Naive thymus-derived CD4-positive, alpha-beta T cell (primary cell): ENCODE measurements at regions not wholly inside any gene's neighbourhood (a gene's known extent, or its start where the extent isn't known, plus 50 kb on each side); places are given as distances from the start of the nearest gene placed in this dataset.
"Not testable (repeated sequence)": the region's sequence is repeated elsewhere in the genome, so short reads cannot be mapped to it uniquely, and the experiment has no call there.

Experiments used
- ATAC-seq: fragments of 150-1000 bp; cut with Tn5 transposase; 2 replicates; pipeline ENCODE4 v1.10.0; 2021; ENCODE audit warnings: mild to moderate bottlenecking, moderate library complexity
- CTCF ChIA-PET: fragments of 350-600 bp; sonication (Branson Sonifier 250); formaldehyde crosslinking; loops from one replicate; lab custom pipeline; 2021; ENCODE audit warnings: antibody characterized with exemption; lab: Charles Lee
- POLR2A ChIA-PET: fragments of 350-600 bp; sonication (Branson Sonifier 250); formaldehyde crosslinking; loops from one replicate; lab custom pipeline; 2021; ENCODE audit warnings: antibody characterized with exemption, inconsistent platforms; lab: Charles Lee
- DNase-seq, 9 donors: peaks; one replicate each; pipeline versions ENCODE4 v3.0.0 to v3.0.0-alpha.2; 2020 to 2022; ENCODE audit warnings: mixed read lengths in 1 of 9
- H3K27ac ChIP-seq: one replicate; pipeline ENCODE4 v1.7.0; 2013; ENCODE audit warnings: mild to moderate bottlenecking, low read depth, low read length, moderate library complexity
- H3K27me3 ChIP-seq, 2 donors: one replicate each; pipeline ENCODE4 v1.7.0; 2013; ENCODE audit warnings: low read length in 2 of 2, mild to moderate bottlenecking in 2 of 2, moderate library complexity in 2 of 2; ENCODE audit not compliant: control insufficient read depth in 2 of 2, insufficient read depth in 2 of 2
- H3K36me3 ChIP-seq, 3 experiments: 1 replicate in 2 of 3; 2 replicates in 1 of 3; pipeline ENCODE4 v1.7.0; 2013; ENCODE audit warnings: low read length in 3 of 3, mild to moderate bottlenecking in 3 of 3, moderate library complexity in 1 of 3; ENCODE audit not compliant: insufficient read depth in 3 of 3, control insufficient read depth in 2 of 3
- H3K4me1 ChIP-seq, 2 donors: one replicate each; pipeline ENCODE4 v1.7.0; 2013; ENCODE audit warnings: low read length in 2 of 2, mild to moderate bottlenecking in 2 of 2, moderate library complexity in 1 of 2; ENCODE audit not compliant: control insufficient read depth in 2 of 2, insufficient read depth in 2 of 2
- H3K4me3 ChIP-seq: 2 replicates; pipeline ENCODE4 v1.7.0; 2013; ENCODE audit warnings: mild to moderate bottlenecking, low read length
- H3K9me3 ChIP-seq, 3 experiments: 1 replicate in 2 of 3; 2 replicates in 1 of 3; pipeline ENCODE4 v1.7.0; 2013; ENCODE audit warnings: low read length in 3 of 3; ENCODE audit not compliant: control insufficient read depth in 2 of 3
- H3K27ac Mint-ChIP-seq, 9 donors: one replicate each; pipeline ENCODE4 v1.8.0; 2020 to 2022; ENCODE audit warnings: mixed read lengths in 9 of 9, mild to moderate bottlenecking in 8 of 9, moderate library complexity in 5 of 9, inconsistent platforms in 2 of 9
- H3K27me3 Mint-ChIP-seq, 5 donors: one replicate each; pipeline ENCODE4 v1.8.0; 2021 to 2022; ENCODE audit warnings: mixed read lengths in 5 of 5, mild to moderate bottlenecking in 1 of 5
- H3K36me3 Mint-ChIP-seq, 5 donors: one replicate each; pipeline ENCODE4 v1.8.0; 2020 to 2022; ENCODE audit warnings: mixed read lengths in 5 of 5, mild to moderate bottlenecking in 3 of 5, inconsistent platforms in 1 of 5
- H3K4me1 Mint-ChIP-seq, 7 donors: one replicate each; pipeline ENCODE4 v1.8.0; 2020 to 2022; ENCODE audit warnings: mixed read lengths in 7 of 7, mild to moderate bottlenecking in 3 of 7, inconsistent platforms in 1 of 7
- H3K4me3 Mint-ChIP-seq, 10 donors: one replicate each; pipeline ENCODE4 v1.8.0; 2020 to 2022; ENCODE audit warnings: mild to moderate bottlenecking in 10 of 10, mixed read lengths in 10 of 10, moderate library complexity in 6 of 10, inconsistent platforms in 2 of 10
- H3K9me3 Mint-ChIP-seq, 11 donors: one replicate each; pipeline ENCODE4 v1.8.0; 2020 to 2022; ENCODE audit warnings: mixed read lengths in 11 of 11, mild to moderate bottlenecking in 4 of 11, inconsistent platforms in 1 of 11, moderate library complexity in 1 of 11
- intact Hi-C, 2 donors: fragments of 100-400 bp; cut with micrococcal nuclease; formaldehyde crosslinking; loops; one replicate each; pipeline ENCODE4 v1.15.1; 2023

DNA sequence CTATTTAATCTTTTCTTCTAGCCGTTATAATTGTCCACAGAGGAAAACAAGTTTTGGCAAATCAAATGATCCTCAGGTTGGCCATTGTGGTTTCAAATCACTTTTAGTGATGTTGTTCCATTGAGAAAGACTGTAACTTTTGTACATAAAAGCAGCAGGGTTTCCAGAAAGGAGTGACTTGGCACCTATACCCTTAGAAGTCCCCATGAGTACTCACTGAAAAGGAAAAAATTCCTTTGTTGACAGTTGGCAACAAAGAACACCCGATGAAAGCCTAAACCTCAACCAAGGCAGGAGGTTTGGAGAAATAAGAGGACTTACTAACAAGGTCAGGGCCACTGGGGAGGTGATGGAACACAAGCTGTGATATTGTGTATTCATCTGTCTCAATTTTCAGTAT lies 474.4 kb downstream of the RAPGEF2 start:
- Histone ChIP-seq H3K27ac (no peak overlapping the region), H3K27me3 (no peaks in the 10 kb centered on the region), H3K4me3 (no peak overlapping the region), H3K36me3 (no peaks in the 10 kb centered on the region), H3K4me1 (no peaks in the 10 kb centered on the region), H3K9me3 (no peaks in the 10 kb centered on the region)
- intact Hi-C loops: no loop called here
- ChIA-PET POLR2A (no interaction called here), CTCF (no interaction called here)
- Mint-ChIP-seq H3K36me3 (no peaks in the 10 kb centered on the region), H3K27me3 (no peaks in the 10 kb centered on the region), H3K9me3 (peaks cover 0 to 16% (median 3%) of the 10 kb centered on the region in 11 donors), H3K4me3 (no peak overlapping the region), H3K4me1 (no peaks in the 10 kb centered on the region), H3K27ac (no peak overlapping the region)
- DNase-seq (no peak), ATAC-seq (no peak)

DNA sequence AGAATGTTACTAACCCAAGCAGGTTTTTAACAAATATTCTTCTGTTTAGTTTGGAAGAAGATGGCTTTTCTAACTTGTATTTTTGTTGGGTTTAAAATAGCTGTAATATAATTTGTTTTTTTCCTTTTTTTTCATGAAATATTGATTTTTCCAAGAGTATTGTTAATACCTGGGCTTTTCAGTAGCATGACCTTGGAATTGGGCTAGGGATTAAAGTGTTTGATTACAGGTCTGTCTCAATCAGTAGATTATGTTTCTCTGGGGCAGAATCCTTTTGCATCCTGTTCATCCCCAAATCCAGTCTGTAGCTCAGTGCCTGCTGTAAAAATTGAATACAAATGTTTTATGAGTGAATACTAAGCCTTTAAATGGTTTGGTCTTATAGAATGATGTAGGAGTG lies 479.8 kb downstream of the RAPGEF2 start:
- Mint-ChIP-seq H3K9me3 (peaks cover 7 to 21% (median 10%) of the 10 kb centered on the region in 11 donors), H3K4me1 (no peaks in the 10 kb centered on the region), H3K36me3 (peaks cover 0 to 6% (median 0%) of the 10 kb centered on the region in 5 donors), H3K27ac (no peak overlapping the region), H3K27me3 (peaks cover 0 to 8% (median 0%) of the 10 kb centered on the region in 5 donors), H3K4me3 (no peak overlapping the region)
- POLR2A ChIA-PET: no interaction called here
- no peak overlapping the region for H3K4me3 ChIP-seq
- H3K27me3 ChIP-seq: no peaks in the 10 kb centered on the region
- ATAC-seq (no peak), DNase-seq (no peak)
- no peaks in the 10 kb centered on the region for H3K36me3 ChIP-seq
- H3K9me3 ChIP-seq: no peaks in the 10 kb centered on the region
- CTCF ChIA-PET: no interaction called here
- no peaks in the 10 kb centered on the region for H3K4me1 ChIP-seq
- intact Hi-C loops: no loop called here
- no peak overlapping the region for H3K27ac ChIP-seq

DNA sequence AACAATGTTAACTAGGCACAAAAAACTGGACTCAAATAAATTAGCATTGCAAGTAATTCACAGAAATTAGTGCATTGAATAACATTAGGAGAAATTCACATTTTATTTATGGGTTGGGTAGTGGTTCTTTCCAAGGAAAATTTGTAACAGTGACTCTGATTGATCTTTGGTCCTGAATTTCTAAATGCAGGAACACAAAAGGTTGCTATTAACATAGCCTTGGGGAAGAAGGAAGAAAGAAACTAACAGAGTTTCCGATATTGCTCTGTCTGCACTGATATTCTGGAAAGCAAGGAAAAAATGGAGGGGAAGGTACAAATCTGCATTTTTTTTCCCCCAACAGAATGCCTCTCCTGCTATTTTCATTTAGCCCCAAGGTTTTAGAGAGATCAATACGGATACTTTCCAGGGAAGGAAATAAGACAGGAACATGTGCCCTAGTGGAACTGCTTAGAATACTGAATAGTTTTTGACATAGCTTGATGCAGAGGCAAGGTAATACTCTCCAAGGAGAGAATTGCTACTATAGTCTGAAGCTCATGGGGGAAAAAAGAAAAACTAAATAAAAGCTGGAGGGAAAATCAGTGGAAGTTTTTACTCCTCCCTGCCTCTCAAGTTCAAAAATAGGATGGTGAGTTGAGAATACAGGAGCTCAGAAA lies 490.1 kb downstream of the RAPGEF2 start:
- Mint-ChIP-seq H3K4me3 (no peak overlapping the region), H3K27ac (no peak overlapping the region), H3K4me1 (no peaks in the 10 kb centered on the region), H3K36me3 (no peaks in the 10 kb centered on the region), H3K9me3 (peaks cover 0 to 11% (median 0%) of the 10 kb centered on the region in 11 donors), H3K27me3 (peaks cover 0 to 4% (median 0%) of the 10 kb centered on the region in 5 donors)
- Histone ChIP-seq H3K27ac (no peak overlapping the region), H3K4me3 (no peak overlapping the region), H3K27me3 (no peaks in the 10 kb centered on the region), H3K9me3 (no peaks in the 10 kb centered on the region), H3K4me1 (no peaks in the 10 kb centered on the region), H3K36me3 (no peaks in the 10 kb centered on the region)
- no peak for ATAC-seq
- intact Hi-C loops: no loop called here
- POLR2A ChIA-PET: no interaction called here
- DNase-seq: no peak
- CTCF ChIA-PET: no interaction called here

DNA sequence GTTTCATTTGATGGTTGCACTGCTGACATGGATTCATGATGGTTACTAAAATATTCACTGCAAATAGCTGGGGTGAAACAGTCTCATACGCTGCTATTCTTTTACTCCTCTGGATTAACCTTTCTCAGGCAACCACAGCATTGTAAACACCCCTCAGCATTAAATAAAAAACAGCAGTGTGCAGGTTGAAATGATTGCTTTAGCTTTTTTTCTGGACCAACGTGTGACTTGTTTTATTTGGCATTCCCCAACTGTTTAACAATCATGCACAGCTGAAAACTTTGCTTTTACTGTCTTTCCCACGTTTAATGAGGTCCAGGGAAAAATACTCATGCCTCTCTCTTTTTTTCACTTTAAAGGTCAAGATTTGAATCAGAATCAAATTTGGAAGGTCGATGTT lies 490.8 kb downstream of the RAPGEF2 start:
- H3K4me1 Mint-ChIP-seq: no peaks in the 10 kb centered on the region
- DNase-seq: no peak
- no peaks in the 10 kb centered on the region for H3K9me3 ChIP-seq
- intact Hi-C loops: no loop called here
- no peak overlapping the region for H3K4me3 Mint-ChIP-seq
- H3K27me3 ChIP-seq: no peaks in the 10 kb centered on the region
- H3K36me3 Mint-ChIP-seq: no peaks in the 10 kb centered on the region
- H3K27ac Mint-ChIP-seq: no peak overlapping the region
- no peaks in the 10 kb centered on the region for H3K36me3 ChIP-seq
- CTCF ChIA-PET: no interaction called here
- H3K9me3 Mint-ChIP-seq: peaks cover 0 to 11% (median 0%) of the 10 kb centered on the region in 11 donors
- POLR2A ChIA-PET: no interaction called here
- peaks cover 0 to 4% (median 0%) of the 10 kb centered on the region in 5 donors for H3K27me3 Mint-ChIP-seq
- no peak for ATAC-seq
- no peak overlapping the region for H3K4me3 ChIP-seq
- H3K27ac ChIP-seq: no peak overlapping the region
- no peaks in the 10 kb centered on the region for H3K4me1 ChIP-seq

DNA sequence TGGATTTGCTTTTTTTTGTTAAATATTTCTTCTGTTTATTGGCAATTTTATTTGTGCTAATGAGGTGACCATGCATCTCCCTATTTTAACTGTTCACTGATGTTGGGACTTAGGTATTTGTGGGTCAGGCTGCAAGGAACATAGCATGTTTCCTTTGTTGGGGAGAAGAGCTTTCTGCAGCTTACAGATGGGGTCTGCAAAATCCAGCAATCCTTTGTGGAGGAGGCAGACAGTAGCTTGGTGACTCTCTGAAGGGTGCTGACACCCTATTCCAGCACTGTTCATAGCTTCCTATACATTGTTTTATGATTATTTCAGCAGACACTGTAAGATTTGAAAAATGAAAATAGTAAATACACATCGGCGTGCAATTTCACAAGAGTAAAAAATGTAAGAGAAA lies 491.7 kb downstream of the RAPGEF2 start:
- no peaks in the 10 kb centered on the region for H3K4me1 Mint-ChIP-seq
- Histone ChIP-seq H3K27ac (no peak overlapping the region), H3K36me3 (no peaks in the 10 kb centered on the region), H3K4me1 (no peaks in the 10 kb centered on the region), H3K4me3 (no peak overlapping the region), H3K9me3 (no peaks in the 10 kb centered on the region), H3K27me3 (no peaks in the 10 kb centered on the region)
- no peaks in the 10 kb centered on the region for H3K27me3 Mint-ChIP-seq
- no peak overlapping the region for H3K27ac Mint-ChIP-seq
- H3K9me3 Mint-ChIP-seq: peaks cover 0 to 11% (median 0%) of the 10 kb centered on the region in 11 donors
- POLR2A ChIA-PET: no interaction called here
- H3K4me3 Mint-ChIP-seq: no peak overlapping the region
- no peak for DNase-seq
- H3K36me3 Mint-ChIP-seq: no peaks in the 10 kb centered on the region
- intact Hi-C loops: no loop called here
- no peak for ATAC-seq
- CTCF ChIA-PET: no interaction called here

DNA sequence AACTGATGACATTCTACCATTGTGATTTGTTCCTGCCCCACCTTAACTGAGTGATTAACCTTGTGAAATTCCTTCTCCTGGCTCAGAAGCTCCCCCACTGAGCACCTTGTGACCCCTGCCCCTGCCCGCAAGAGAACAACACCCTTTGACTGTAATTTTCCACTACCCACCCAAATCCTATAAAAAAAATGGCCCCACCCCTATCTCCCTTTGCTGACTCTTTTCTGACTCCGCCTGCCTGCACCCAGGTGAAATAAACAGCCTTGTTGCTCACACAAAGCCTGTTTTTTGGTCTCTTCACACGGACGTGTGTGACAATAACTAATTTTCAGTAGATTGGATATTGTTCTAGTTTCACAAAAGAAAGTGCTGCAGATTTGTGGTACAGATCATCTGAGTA lies 492.2 kb downstream of the RAPGEF2 start:
- intact Hi-C loops, H3K27me3 Mint-ChIP-seq, H3K4me3 Mint-ChIP-seq, CTCF ChIA-PET, ATAC-seq, POLR2A ChIA-PET, H3K27ac Mint-ChIP-seq, H3K36me3 ChIP-seq, H3K4me1 Mint-ChIP-seq, H3K9me3 ChIP-seq, H3K27ac ChIP-seq, H3K4me1 ChIP-seq, H3K36me3 Mint-ChIP-seq, DNase-seq, H3K27me3 ChIP-seq, H3K4me3 ChIP-seq: not testable (repeated sequence)
- peaks cover 0 to 11% (median 0%) of the 10 kb centered on the region in 11 donors for H3K9me3 Mint-ChIP-seq

DNA sequence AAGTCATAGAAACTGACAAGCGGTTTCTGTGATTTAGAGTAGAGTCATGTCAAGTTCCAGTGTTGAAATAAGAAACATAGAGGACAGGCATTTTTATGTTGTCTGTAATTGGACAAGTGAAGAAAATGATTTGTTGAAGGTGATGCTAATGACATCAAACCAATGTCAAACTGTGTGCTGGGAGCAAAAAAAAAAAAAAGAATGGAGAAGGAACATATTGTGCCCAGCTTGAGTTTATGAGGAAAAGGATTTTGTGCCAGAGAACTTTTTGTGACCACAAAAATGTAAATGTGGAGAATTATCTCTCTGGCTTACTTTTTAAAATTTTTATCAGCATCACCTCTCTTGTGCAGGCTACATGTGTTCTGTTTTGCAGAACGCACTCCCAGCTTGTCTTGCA lies 495.7 kb downstream of the RAPGEF2 start:
- Mint-ChIP-seq H3K36me3 (no peaks in the 10 kb centered on the region), H3K4me1 (no peaks in the 10 kb centered on the region), H3K27me3 (no peaks in the 10 kb centered on the region), H3K9me3 (peaks cover 0 to 11% (median 0%) of the 10 kb centered on the region in 11 donors), H3K27ac (no peak overlapping the region), H3K4me3 (no peak overlapping the region)
- intact Hi-C loops: no loop called here
- Histone ChIP-seq H3K27ac (no peak overlapping the region), H3K27me3 (no peaks in the 10 kb centered on the region), H3K36me3 (no peaks in the 10 kb centered on the region), H3K4me1 (no peaks in the 10 kb centered on the region), H3K9me3 (no peaks in the 10 kb centered on the region), H3K4me3 (no peak overlapping the region)
- ATAC-seq (no peak), DNase-seq (no peak)
- POLR2A ChIA-PET: no interaction called here
- CTCF ChIA-PET: no interaction called here
